HG02610 (cell line): ENCODE measurements at regions not wholly inside any gene's neighbourhood (a gene's known extent, or its start where the extent isn't known, plus 50 kb on each side); places are given as distances from the start of the nearest gene placed in this dataset.
"Not testable (repeated sequence)": the region's sequence is repeated elsewhere in the genome, so short reads cannot be mapped to it uniquely, and the experiment has no call there.

Experiments
- ATAC-seq: cut with Tn5 transposase; IDR thresholded peaks from one replicate; pipeline ENCODE4 v1.9.1; 2021; ENCODE audit warnings: mild to moderate bottlenecking, moderate library complexity; ENCODE audit not compliant: unreplicated experiment

- no peak for ATAC-seq
These were observed 356.4 kb upstream of the GOT2 start for GRCh38 chr16:59090541-59090940.

DNA sequence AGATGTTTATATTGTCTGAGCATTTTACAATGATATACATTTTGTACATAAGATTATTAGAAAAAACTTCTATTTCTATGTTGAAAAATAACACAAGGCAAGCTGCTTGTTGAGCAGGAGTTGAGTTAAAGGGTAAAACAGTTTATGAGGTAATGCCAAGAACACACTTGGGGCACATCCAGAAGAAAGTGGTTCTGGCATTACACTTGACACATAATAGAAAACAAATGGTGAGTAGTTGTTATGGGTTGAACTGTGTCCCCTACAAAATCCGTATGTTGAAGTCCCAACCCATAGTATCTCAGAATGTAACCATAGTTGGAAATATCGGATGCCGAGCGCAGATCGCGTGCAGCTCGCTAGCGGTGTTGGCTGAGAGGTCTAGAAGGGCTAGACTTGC, 354.3 kb upstream of the GOT2 start:
- no peak for ATAC-seq

DNA sequence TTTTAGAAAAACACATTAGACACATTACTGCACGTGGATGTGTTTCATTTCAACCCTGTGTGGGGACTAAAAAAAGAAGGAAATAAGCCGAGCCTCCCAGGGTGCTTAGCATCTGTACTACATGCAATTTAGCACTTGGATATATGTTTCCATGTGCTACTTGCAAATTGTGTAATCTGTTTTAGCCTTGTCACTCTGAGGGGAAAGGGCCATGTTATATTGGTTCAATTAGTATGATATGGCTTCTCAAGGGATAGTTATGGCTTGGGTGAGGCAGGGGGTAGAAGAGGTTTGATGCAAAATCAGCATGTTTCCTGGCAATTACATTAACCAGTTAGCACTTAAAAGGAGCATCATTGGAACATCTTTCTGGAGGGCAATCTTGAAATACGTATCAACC, 353.5 kb upstream of the GOT2 start:
- ATAC-seq = no peak

DNA sequence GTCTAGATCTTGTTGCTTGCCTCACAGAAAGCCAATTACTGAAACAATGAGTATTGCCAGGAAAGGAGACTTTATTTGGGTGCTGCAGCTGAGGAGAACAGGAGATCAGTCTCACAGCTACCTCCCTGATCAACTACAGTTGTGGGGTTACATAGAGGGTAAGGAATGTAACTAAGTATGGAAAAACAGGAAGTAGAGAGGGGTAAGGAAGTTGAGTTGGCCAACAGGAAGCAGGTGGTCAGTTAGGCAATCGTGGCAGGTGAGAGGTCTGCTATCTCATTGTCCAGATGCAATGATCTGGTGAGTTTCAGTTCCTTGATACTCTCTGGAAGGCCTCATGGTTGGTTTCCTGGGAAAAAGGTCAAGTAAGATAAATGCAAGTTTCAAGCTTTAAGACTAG, 333.1 kb upstream of the GOT2 start:
- ATAC-seq = no peak

DNA sequence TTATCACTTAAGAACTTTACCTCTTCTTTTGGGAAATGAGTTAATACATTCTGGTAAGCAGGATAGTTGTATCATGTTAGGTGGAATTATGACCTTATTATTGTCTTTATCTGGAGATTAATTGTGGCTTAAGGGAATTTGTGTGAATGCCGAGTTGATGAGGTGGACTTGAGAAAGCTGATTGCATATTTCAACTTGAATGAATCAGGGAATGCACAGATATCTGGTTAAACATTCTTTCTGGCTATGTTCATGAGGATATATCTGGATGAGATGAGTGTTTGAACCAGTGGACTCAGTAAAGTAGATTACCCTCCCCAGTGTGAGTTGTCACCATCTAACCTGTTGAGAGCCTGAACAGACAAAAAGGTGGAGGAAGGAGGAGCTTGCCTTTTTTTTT, 326.1 kb upstream of the GOT2 start:
- no peak for ATAC-seq

- ATAC-seq = no peak
These were observed 324.1 kb upstream of the GOT2 start for GRCh38 chr16:59058250-59058649.

GRCh38 chr16:59053911-59054310, 319.8 kb upstream of the GOT2 start:
- no peak for ATAC-seq

GRCh38 chr16:59052231-59052630, 318.1 kb upstream of the GOT2 start:
- no peak for ATAC-seq

DNA sequence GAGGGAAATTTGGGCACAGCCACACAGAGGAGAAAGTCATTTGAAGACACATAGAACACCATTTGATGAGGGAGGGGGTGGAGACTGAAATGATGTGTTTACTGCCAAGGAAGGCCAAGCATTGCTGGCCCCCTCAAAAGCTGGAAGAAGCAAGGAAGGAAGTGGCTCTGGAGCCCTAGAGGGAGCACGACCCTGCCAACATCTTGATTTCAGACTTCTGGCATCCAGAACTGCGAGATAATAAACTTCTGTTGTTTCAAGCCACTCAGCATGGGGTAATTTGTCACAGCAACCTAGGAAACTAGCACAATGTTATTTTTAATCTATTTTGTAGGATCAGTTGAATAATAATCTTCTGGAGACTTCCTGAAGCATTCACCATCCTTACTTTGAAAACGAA, 314.8 kb upstream of the GOT2 start:
- ATAC-seq = no peak

DNA sequence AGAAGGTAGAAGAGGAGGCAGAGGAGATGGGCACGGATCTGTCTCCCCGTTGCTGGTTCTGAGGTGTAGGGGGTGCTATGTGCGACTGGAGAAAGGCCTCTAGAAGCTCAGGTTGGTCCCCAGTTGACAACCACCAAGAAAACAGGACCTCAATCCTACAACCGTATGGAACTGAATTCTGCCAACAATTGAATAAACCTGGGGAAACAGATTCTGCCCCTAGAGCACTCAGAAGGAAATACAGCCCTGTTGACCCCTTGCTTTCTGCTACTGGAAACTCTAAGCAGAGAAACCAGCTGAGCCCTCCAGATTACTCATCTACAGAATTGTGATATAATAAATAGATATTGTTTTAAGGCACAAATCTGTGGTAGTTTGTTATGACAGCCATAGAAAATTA, 313.0 kb upstream of the GOT2 start:
- no peak for ATAC-seq

DNA sequence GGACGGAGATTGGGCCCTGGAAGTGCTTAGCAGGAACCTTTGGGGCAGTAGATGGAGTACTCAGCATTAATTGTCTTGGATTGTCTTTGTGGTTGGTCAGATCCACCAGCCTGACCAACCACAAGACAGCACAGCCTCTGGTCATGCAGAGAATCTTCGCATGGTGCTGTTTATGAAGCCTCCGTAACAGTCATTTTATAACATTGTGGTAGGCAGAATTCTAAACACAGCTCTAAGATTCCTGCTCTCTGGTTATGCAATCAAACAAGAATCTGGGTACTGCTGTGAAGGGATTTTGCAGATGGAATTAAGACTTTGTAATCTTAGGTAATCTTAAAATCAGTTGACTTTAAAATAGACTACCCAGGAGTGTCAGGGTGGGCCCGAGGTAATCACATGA, 312.2 kb upstream of the GOT2 start:
- no peak for ATAC-seq

DNA sequence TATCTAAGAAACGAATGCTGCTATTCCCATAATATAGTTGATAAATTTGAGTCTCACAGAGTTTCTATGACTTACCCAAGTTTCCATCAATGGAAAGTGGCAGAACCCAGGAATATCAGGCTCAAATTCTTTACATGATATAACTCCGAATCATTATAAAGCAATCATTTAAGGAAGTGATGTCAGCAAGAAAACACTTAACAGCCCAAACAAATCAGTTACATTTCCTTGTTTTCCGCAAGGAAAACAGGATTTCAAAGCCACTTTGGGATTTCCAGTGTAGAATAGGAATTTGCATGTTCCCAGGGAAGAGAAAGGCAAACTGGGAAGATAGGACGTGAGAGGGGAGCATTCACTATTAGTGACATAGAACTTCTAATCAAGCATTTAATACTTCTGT, 311.4 kb upstream of the GOT2 start:
- ATAC-seq = no peak

GRCh38 chr16:59044616-59045015, 310.5 kb upstream of the GOT2 start:
- ATAC-seq = no peak

- ATAC-seq = no peak
These were observed 308.2 kb upstream of the GOT2 start for GRCh38 chr16:59042301-59042700.

DNA sequence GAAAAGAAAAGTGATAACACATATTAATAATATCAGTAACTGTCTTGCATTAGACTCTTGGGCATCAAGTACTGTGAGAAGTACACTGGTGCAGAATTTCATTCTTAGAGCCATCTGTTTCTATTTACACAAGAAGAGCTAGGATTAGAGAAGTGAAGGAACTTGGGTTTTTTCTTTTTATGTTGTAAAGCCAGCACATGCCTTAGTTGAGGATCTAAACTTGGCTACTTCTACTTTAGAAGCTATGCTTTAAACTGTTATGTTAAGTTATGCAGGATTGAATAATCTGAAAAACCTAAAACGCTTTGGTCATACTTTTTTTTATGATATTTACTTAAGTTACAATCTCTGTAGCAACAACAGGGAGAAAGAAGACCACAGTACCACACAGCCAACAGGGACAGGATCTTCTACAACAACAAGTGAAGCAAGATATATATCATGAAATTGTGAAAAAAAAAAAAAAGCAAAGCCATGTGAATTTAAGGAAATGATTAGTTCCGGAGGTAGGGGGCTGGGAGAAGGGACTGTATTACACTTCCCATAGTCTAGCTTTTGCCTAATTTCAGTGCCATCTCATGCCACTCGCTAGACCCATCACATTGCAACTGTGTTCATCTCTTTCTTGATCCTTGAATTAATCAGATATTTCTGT, 305.1 kb upstream of the GOT2 start:
- no peak for ATAC-seq

GRCh38 chr16:59030923-59031485, 296.9 kb upstream of the GOT2 start:
- ATAC-seq = no peak

DNA sequence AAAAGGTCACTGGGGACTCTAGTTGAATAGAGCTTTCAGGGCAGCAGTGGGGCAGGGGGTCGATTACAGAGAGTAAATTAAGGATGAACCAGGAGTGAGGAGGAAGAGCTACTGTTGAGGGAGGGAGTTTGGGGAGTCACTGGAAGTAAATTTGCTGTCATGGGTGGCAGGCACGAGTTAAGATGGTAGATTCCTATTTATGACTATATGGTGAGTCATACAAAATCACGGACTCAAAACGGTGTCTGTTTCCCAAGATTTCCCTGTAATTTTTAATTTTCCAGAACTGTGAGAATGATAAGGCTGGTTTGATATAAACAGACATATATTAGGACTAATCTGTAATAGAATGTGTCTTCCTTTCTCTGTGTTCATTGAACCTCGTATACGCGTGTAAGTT, 287.6 kb upstream of the GOT2 start:
- no peak for ATAC-seq

DNA sequence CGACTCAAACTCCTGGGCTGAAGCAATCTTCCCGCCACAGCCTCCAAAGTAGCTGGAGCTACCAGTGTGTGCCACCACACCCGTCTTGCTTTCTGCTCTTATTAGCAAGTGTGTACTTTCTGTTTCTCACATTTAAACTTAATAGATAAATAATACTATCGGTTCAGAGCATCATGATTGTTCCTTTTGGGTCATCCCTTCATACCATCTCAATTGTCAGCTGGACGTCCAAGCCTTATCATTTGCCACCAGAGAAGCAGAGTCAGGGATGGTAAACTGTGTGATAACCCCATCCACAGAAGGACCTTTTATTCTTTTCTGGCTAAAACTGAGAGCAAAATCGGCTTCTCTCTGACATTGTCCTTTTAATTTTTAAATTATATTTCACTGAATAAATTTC, 279.8 kb upstream of the GOT2 start:
- no peak for ATAC-seq

- ATAC-seq = no peak
These were observed 265.6 kb upstream of the GOT2 start for GRCh38 chr16:58999762-59000161.

DNA sequence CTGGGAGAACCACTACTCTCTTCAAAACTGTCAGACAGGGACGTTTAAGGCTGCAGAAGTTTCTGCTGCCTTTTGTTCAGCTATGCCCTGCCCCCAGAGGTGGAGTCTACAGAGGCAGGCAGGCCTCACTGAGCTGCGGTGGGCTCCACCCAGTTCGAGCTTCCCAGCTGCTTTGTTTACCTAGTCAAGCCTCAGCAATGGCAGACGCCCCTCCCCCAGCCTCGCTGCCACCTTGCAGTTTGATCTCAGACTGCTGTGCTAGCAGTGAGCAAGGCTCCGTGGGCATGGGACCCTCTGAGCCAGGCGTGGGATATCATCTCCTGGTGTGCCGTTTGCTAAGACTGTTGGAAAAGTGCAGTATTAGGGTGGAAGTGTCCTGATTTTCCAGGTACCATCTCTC, 258.6 kb upstream of the GOT2 start:
- not testable (repeated sequence) for ATAC-seq

DNA sequence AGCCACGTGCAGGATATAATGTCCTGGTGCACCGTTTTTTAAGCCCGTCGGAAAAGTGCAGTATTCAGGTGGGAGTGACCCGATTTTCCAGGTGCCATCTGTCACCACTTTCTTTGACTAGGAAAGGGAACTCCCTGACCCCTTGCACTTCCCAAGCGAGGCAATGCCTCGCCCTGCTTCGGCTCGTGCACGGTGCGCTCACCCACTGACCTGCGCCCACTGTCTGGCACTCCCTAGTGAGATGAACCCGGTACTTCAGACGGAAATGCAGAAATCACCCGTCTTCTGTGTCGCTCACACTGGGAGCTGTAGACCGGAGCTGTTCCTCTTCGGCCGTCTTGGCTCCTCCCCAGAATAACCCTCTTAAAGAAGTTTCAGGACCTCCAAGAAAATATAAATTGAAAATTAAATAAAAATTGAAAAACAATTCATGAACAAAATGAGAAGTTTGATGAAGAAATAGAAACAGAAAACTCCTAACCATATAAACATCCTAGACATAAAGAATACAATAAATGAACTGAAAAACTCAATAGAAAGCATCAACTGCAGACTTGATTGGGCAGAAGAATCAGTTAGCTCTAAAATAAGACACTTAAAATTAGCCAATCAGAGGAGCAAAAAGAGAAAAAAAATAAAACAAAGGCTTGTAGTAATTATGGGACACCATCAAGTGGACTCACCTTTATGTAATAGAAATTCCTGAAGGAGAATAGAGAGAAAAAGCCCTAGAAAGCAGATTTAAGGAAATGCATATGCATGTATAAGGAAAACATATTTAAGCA, 249.3 kb upstream of the GOT2 start:
- not testable (repeated sequence) for ATAC-seq

GRCh38 chr16:58970775-58971174, 236.7 kb upstream of the GOT2 start:
- ATAC-seq = peak; percentile 82
